Neural progenitor cell (in vitro differentiated cells): ENCODE measurements at regions not wholly inside any gene's neighbourhood (a gene's known extent, or its start where the extent isn't known, plus 50 kb on each side); places are given as distances from the start of the nearest gene placed in this dataset.

Experiments used
- CTCF ChIP-seq: fragments of 200-600 bp; sonication (generic); IDR thresholded peaks from 2 replicates; pipeline ENCODE4 v1.5.1; 2017; ENCODE audit warnings: antibody characterized with exemption, mild to moderate bottlenecking
- EZH2 ChIP-seq: fragments of 200-600 bp; sonication (generic); IDR thresholded peaks from 2 replicates; pipeline ENCODE4 v1.6.1; 2017; ENCODE audit warnings: antibody characterized with exemption, mild to moderate bottlenecking, moderate library complexity

GRCh38 chr9:88930716-88931115 lies 60.6 kb upstream of the S1PR3 start:
- TF ChIP-seq CTCF (no peak), EZH2 (no peak)
